Sigmoid colon (tissue), 6 donors: ENCODE measurements at regions not wholly inside any gene's neighbourhood (a gene's known extent, or its start where the extent isn't known, plus 50 kb on each side); places are given as distances from the start of the nearest gene placed in this dataset.

Experiments used
- DNase-seq: peaks from one replicate; pipeline ENCODE4 v3.0.0-alpha.2; 2019
- H3K27ac ChIP-seq, 4 donors: fragments of 200-600 bp; sonication (generic); one replicate each; pipeline ENCODE4 v1.5.1; 2016 to 2019; ENCODE audit warnings: mild to moderate bottlenecking in 1 of 4
- H3K27me3 ChIP-seq, 3 donors: fragments of 200-600 bp; sonication (generic); one replicate each; pipeline ENCODE4 v1.5.1; 2019; ENCODE audit warnings: mild to moderate bottlenecking in 1 of 3
- H3K36me3 ChIP-seq, 4 donors: fragments of 200-600 bp; sonication (generic); one replicate each; pipeline ENCODE4 v1.5.1; 2016 to 2019
- H3K4me1 ChIP-seq, 4 donors: fragments of 200-600 bp; sonication (generic); one replicate each; pipeline ENCODE4 v1.5.1; 2017 to 2019
- H3K4me3 ChIP-seq, 4 donors: fragments of 200-600 bp; sonication (generic); one replicate each; pipeline ENCODE4 v1.5.1; 2017 to 2019; ENCODE audit warnings: mild to moderate bottlenecking in 2 of 4, moderate library complexity in 1 of 4
- H3K9me3 ChIP-seq, 4 donors: fragments of 200-600 bp in 3 of 4; sonication (generic) in 3 of 4; one replicate each; pipeline versions ENCODE4 v1.5.1 to v1.6.1; 2013 to 2019
- EP300 ChIP-seq, 4 donors: sonication (generic); formaldehyde crosslinking; IDR thresholded peaks; one replicate each; pipeline ENCODE4 v1.6.1; 2017; ENCODE audit warnings: antibody characterized with exemption in 4 of 4
- POLR2A ChIP-seq, 2 donors: fragments of 450-650 bp; IDR thresholded peaks; one replicate each; pipeline ENCODE4 v1.6.1; 2016; ENCODE audit warnings: antibody characterized with exemption in 2 of 2, mild to moderate bottlenecking in 2 of 2, moderate library complexity in 2 of 2
- POLR2AphosphoS5 ChIP-seq, 4 donors: sonication (generic); formaldehyde crosslinking; IDR thresholded peaks; one replicate each; pipeline ENCODE4 v1.6.1; 2017; ENCODE audit warnings: antibody characterized with exemption in 4 of 4
- WGBS, 2 donors: extraction: QIAGEN DNeasy Blood & Tissue Kit; methylation state at CpG; one replicate each; pipeline ENCODE4 v1.1.7; 2013; 5-methylcytosine and 5-hydroxymethylcytosine counted together
- intact Hi-C: fragments of 100-400 bp; cut with DNase I; formaldehyde crosslinking; loops from one replicate; pipeline ENCODE4 v1.15.1; 2023
- TF ChIP-seq, protein P1 (sequence below), 4 experiments: fragments of 450-650 bp in 3 of 4; fragments of 200-600 bp in 1 of 4; IDR thresholded peaks; one replicate each; pipeline ENCODE4 v1.5.1; 2016 to 2019; ENCODE audit warnings: antibody characterized with exemption in 4 of 4, mild to moderate bottlenecking in 3 of 4, moderate library complexity in 2 of 4
- donor health status: healthy with polysubstance abuse.
- donor health status: healthy.

- WGBS, 2 donors, result 94 to 95% methylated on average over 3 of the region's 3 CpGs
- TF ChIP-seq, protein P1, sequence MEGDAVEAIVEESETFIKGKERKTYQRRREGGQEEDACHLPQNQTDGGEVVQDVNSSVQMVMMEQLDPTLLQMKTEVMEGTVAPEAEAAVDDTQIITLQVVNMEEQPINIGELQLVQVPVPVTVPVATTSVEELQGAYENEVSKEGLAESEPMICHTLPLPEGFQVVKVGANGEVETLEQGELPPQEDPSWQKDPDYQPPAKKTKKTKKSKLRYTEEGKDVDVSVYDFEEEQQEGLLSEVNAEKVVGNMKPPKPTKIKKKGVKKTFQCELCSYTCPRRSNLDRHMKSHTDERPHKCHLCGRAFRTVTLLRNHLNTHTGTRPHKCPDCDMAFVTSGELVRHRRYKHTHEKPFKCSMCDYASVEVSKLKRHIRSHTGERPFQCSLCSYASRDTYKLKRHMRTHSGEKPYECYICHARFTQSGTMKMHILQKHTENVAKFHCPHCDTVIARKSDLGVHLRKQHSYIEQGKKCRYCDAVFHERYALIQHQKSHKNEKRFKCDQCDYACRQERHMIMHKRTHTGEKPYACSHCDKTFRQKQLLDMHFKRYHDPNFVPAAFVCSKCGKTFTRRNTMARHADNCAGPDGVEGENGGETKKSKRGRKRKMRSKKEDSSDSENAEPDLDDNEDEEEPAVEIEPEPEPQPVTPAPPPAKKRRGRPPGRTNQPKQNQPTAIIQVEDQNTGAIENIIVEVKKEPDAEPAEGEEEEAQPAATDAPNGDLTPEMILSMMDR (IDR thresholded peaks at IDR 0.05), result no peak
- TF ChIP-seq POLR2A (IDR thresholded peaks at IDR 0.05) (no peak), POLR2AphosphoS5 (IDR thresholded peaks at IDR 0.05) (no peak), EP300 (IDR thresholded peaks at IDR 0.05) (no peak)
Observed at GRCh38 chr6:105750089-105750488, 336.0 kb upstream of the PRDM1 start.

GRCh38 chr6:105748737-105749161 is 337.4 kb upstream of the PRDM1 start:
- intact Hi-C loops, result no loop called here
- Histone ChIP-seq H3K27me3 (no peaks in the 10 kb centered on the region), H3K27ac (no peak overlapping the region), H3K9me3 (no peaks in the 10 kb centered on the region), H3K36me3 (no peaks in the 10 kb centered on the region), H3K4me3 (no peak overlapping the region), H3K4me1 (no peaks in the 10 kb centered on the region)
- no peak for DNase-seq
- TF ChIP-seq, protein P1 (IDR thresholded peaks at IDR 0.05), result no peak
- TF ChIP-seq POLR2A (IDR thresholded peaks at IDR 0.05) (no peak), POLR2AphosphoS5 (IDR thresholded peaks at IDR 0.05) (no peak), EP300 (IDR thresholded peaks at IDR 0.05) (no peak)
- 74 to 80% methylated on average over 6 of the region's 6 CpGs for WGBS, 2 donors

More at GRCh38 chr6:105750089-105750488, 336.0 kb upstream of the PRDM1 start:
- Histone ChIP-seq H3K4me3 (no peak overlapping the region), H3K36me3 (no peaks in the 10 kb centered on the region), H3K4me1 (no peaks in the 10 kb centered on the region), H3K27ac (no peak overlapping the region), H3K9me3 (no peaks in the 10 kb centered on the region), H3K27me3 (no peaks in the 10 kb centered on the region)
- intact Hi-C loops, result no loop called here
- DNase-seq, result no peak

- no peaks in the 10 kb centered on the region for H3K4me1 ChIP-seq
- WGBS, 2 donors, result 92 to 93% methylated on average over 3 of the region's 3 CpGs
- intact Hi-C loops, result no loop called here
- no peak overlapping the region for H3K4me3 ChIP-seq
- H3K36me3 ChIP-seq, result no peaks in the 10 kb centered on the region
- H3K27me3 ChIP-seq, result no peaks in the 10 kb centered on the region
- no peaks in the 10 kb centered on the region for H3K9me3 ChIP-seq
- TF ChIP-seq POLR2AphosphoS5 (IDR thresholded peaks at IDR 0.05) (no peak), POLR2A (IDR thresholded peaks at IDR 0.05) (no peak), EP300 (IDR thresholded peaks at IDR 0.05) (no peak)
- TF ChIP-seq, protein P1 (IDR thresholded peaks at IDR 0.05), result no peak
- no peak for DNase-seq
- H3K27ac ChIP-seq, result no peak overlapping the region
Observed at GRCh38 chr6:105747823-105748405, 338.2 kb upstream of the PRDM1 start.

DNA sequence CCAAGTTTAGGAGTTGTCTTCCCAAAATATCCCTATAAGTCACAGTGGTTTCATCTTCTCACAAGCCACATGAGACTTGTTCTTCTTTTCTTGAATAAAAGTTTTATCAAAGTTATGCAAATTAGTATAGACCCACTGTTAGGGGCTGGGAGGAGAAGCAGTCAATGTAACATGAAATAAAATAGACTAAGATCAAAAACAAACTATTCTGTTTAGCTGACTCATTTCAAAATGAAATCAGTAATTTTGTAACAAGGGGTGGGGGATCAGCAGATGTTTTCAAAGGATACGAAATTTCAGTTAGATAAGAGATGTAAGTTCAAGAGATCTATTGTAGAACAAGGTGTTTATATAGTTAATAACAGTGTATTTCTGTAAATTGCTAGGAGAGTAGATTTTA is 339.6 kb upstream of the PRDM1 start:
- 41 to 44% methylated on average over 1 of the region's 1 CpG for WGBS, 2 donors
- H3K27ac ChIP-seq, result no peak overlapping the region
- H3K27me3 ChIP-seq, result no peaks in the 10 kb centered on the region
- TF ChIP-seq POLR2AphosphoS5 (IDR thresholded peaks at IDR 0.05), result no peak
- no peak for TF ChIP-seq POLR2A (IDR thresholded peaks at IDR 0.05)
- TF ChIP-seq, protein P1 (IDR thresholded peaks at IDR 0.05), result no peak
- TF ChIP-seq EP300 (IDR thresholded peaks at IDR 0.05), result no peak
- no peaks in the 10 kb centered on the region for H3K4me1 ChIP-seq
- H3K9me3 ChIP-seq, result no peaks in the 10 kb centered on the region
- DNase-seq, result no peak
- intact Hi-C loops, result no loop called here
- H3K4me3 ChIP-seq, result no peak overlapping the region
- H3K36me3 ChIP-seq, result no peaks in the 10 kb centered on the region

- Histone ChIP-seq H3K4me1 (no peaks in the 10 kb centered on the region), H3K9me3 (no peaks in the 10 kb centered on the region), H3K27ac (no peak overlapping the region), H3K27me3 (no peaks in the 10 kb centered on the region), H3K36me3 (no peaks in the 10 kb centered on the region), H3K4me3 (no peak overlapping the region)
- no peak for TF ChIP-seq POLR2A (IDR thresholded peaks at IDR 0.05)
- TF ChIP-seq EP300 (IDR thresholded peaks at IDR 0.05), result no peak
- no peak for TF ChIP-seq POLR2AphosphoS5 (IDR thresholded peaks at IDR 0.05)
- TF ChIP-seq, protein P1 (IDR thresholded peaks at IDR 0.05), result no peak
- DNase-seq, result no peak
- intact Hi-C loops, result no loop called here
- 21 to 62% methylated on average over 1 of the region's 1 CpG for WGBS, 2 donors
Observed at GRCh38 chr6:105746130-105746505, 340.0 kb upstream of the PRDM1 start.
